ENCODE measurements at regions not wholly inside any gene's neighbourhood (a gene's known extent, or its start where the extent isn't known, plus 50 kb on each side); places are given as distances from the start of the nearest gene placed in this dataset.

DNA sequence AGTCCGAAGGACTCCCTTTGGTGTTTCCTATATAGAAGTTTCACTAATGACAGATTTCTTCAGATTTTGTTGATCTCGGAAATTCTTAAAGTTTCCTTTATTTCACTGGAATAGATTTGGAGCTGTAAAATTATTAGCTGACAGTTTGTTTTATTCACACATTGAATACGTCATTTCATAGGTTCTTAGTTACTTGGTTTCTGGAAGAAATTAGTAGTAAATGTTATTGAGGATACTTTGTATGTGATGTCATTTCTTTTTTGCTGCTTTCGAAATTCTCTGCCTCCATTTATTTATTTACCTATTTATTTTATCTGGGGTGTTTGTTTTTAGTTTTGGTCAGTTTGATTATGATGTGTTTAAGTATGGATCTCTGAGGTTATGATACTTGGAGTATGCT, 1205.9 kb upstream of the GYPC start:
- no peak overlapping the region for H3K4me3 ChIP-seq
- H3K27me3 ChIP-seq (replicated peaks in 1 of 7), result no peaks in the 10 kb centered on the region
- 72 to 90% (median 80%) methylated on average over 4 of the region's 4 CpGs for WGBS, 5 donors
- no peaks in the 10 kb centered on the region for H3K4me1 ChIP-seq
- no peak for DNase-seq
- no peak for TF ChIP-seq POLR2AphosphoS5 (IDR thresholded peaks at IDR 0.05)
- TF ChIP-seq, protein P1, sequence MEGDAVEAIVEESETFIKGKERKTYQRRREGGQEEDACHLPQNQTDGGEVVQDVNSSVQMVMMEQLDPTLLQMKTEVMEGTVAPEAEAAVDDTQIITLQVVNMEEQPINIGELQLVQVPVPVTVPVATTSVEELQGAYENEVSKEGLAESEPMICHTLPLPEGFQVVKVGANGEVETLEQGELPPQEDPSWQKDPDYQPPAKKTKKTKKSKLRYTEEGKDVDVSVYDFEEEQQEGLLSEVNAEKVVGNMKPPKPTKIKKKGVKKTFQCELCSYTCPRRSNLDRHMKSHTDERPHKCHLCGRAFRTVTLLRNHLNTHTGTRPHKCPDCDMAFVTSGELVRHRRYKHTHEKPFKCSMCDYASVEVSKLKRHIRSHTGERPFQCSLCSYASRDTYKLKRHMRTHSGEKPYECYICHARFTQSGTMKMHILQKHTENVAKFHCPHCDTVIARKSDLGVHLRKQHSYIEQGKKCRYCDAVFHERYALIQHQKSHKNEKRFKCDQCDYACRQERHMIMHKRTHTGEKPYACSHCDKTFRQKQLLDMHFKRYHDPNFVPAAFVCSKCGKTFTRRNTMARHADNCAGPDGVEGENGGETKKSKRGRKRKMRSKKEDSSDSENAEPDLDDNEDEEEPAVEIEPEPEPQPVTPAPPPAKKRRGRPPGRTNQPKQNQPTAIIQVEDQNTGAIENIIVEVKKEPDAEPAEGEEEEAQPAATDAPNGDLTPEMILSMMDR (IDR thresholded peaks at IDR 0.05 in 8 of 11, conservative IDR thresholded peaks at IDR 0.05 in 3 of 11), result no peak
- no peak for TF ChIP-seq POLR2A (IDR thresholded peaks at IDR 0.05)
- H3K36me3 ChIP-seq, result no peaks in the 10 kb centered on the region
- no peak overlapping the region for H3K27ac ChIP-seq
- H3K9me3 ChIP-seq, result peaks cover 0 to 17% (median 4%) of the 10 kb centered on the region in 8 donors
- intact Hi-C loops (cut with DNase I; ENCODE audit: low total_unique reads), result no loop called here

DNA sequence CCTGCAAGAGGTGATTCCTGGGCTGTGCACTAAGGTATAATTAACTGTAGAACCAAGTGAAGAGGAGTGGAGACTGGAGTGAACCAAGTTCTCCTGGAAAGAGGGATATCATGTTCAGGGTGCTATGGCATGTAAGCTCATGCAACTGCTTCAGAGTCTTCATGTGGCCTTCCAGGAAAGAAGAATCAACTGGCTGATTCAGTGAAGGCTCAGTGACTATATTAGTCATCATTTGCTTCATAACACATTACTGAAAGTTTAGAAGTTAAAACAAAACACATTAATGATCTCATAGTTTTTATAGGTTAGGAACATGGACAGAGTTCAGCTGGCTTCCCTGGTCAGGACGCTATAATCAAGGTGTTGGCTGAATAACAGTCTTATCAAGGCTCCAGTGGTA, 1200.8 kb upstream of the GYPC start:
- H3K4me1 ChIP-seq, result no peaks in the 10 kb centered on the region
- no peaks in the 10 kb centered on the region for H3K27me3 ChIP-seq (replicated peaks in 1 of 7)
- intact Hi-C loops (cut with DNase I; ENCODE audit: low total_unique reads), result no loop called here
- no peak for DNase-seq
- no peaks in the 10 kb centered on the region for H3K36me3 ChIP-seq
- TF ChIP-seq POLR2A (IDR thresholded peaks at IDR 0.05) (no peak), POLR2AphosphoS5 (IDR thresholded peaks at IDR 0.05) (no peak)
- TF ChIP-seq, protein P1 (IDR thresholded peaks at IDR 0.05 in 8 of 11, conservative IDR thresholded peaks at IDR 0.05 in 3 of 11), result no peak
- no peak overlapping the region for H3K4me3 ChIP-seq
- WGBS, 5 donors, result 36 to 66% (median 55%) methylated on average over 1 of the region's 1 CpG
- peaks cover 0 to 9% (median 0%) of the 10 kb centered on the region in 8 donors for H3K9me3 ChIP-seq
- no peak overlapping the region for H3K27ac ChIP-seq

DNA sequence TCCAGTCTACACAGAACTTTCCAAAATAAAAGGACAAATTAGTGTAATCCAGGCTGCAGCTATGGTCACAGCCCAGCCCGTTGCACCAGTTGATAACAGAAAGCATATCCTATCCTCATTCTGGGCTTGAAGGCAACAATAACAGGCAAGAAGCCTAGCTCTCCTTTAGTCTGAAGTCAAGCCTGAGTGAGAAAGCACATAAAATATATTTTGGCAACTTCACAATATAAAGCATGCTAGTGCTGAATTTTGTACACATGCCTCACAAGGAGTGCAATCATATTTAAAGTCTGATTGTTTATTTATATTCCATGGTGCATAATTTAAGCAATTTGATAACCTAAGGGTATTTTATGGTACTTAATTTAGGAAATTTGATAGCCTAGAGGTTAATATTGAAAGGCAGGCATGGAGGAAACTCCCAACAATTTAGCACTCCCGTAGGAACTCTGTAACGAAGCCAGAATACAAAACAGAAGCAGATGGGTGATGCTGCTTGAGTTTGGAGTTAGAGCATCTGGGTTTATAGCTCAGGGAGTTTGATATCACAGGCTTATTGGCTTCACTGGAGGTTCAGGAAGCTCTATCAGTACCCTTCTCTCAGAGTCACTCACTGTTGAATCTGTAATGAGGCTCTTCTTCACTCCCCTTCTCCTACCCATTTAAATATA, 1199.1 kb upstream of the GYPC start:
- intact Hi-C loops (cut with DNase I; ENCODE audit: low total_unique reads), result no loop called here
- no peak overlapping the region for H3K27ac ChIP-seq
- WGBS, 5 donors, result 77 to 82% (median 80%) methylated on average over 3 of the region's 3 CpGs
- H3K4me1 ChIP-seq, result no peaks in the 10 kb centered on the region
- TF ChIP-seq, protein P1 (IDR thresholded peaks at IDR 0.05 in 8 of 11, conservative IDR thresholded peaks at IDR 0.05 in 3 of 11), result no peak
- no peak for TF ChIP-seq POLR2A (IDR thresholded peaks at IDR 0.05)
- peaks cover 0 to 13% (median 0%) of the 10 kb centered on the region in 8 donors for H3K9me3 ChIP-seq
- no peak for DNase-seq
- no peak overlapping the region for H3K4me3 ChIP-seq
- no peaks in the 10 kb centered on the region for H3K27me3 ChIP-seq (replicated peaks in 1 of 7)
- no peaks in the 10 kb centered on the region for H3K36me3 ChIP-seq

DNA sequence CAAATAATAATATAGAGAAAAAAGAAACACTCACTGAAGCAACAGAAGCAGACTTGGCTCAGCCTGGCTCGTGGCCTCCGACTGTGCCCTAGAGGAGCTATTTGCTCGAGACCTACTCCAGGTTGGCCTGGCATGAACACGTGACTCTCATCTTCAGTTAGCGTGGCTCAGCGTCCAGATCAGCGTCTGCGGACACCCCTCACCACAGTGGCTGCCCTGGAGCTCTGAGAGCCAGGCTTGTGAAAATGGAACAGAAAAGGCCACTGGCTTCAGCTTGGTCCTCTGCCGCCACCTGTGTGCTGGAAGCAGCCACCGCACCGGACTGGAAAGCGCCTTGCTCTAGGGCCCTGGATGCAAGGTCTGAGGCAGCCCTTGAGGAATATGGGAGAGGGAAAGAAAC, 1184.0 kb upstream of the GYPC start:
- peaks cover 0 to 33% (median 26%) of the 10 kb centered on the region in 8 donors for H3K9me3 ChIP-seq
- no peak overlapping the region for H3K4me3 ChIP-seq
- no peaks in the 10 kb centered on the region for H3K36me3 ChIP-seq
- H3K4me1 ChIP-seq, result no peaks in the 10 kb centered on the region
- TF ChIP-seq, protein P1 (IDR thresholded peaks at IDR 0.05 in 8 of 11, conservative IDR thresholded peaks at IDR 0.05 in 3 of 11), result no peak
- TF ChIP-seq POLR2AphosphoS5 (IDR thresholded peaks at IDR 0.05) (no peak), POLR2A (IDR thresholded peaks at IDR 0.05) (no peak)
- no peaks in the 10 kb centered on the region for H3K27me3 ChIP-seq (replicated peaks in 1 of 7)
- no peak for DNase-seq
- intact Hi-C loops (cut with DNase I; ENCODE audit: low total_unique reads), result no loop called here
- WGBS, 5 donors, result 64 to 80% (median 73%) methylated on average over 12 of the region's 12 CpGs
- H3K27ac ChIP-seq, result no peak overlapping the region

Measured in spleen (tissue), 11 donors.